Vagina (tissue), 2 donors: ENCODE measurements at regions not wholly inside any gene's neighbourhood (a gene's known extent, or its start where the extent isn't known, plus 50 kb on each side); places are given as distances from the start of the nearest gene placed in this dataset.

Experiments
- DNase-seq, 2 donors: peaks; one replicate each; pipeline ENCODE4 v3.0.0-alpha.2; 2017; ENCODE audit errors: extremely low spot score in 2 of 2
- H3K27ac ChIP-seq: fragments of 200-600 bp; sonication (generic); one replicate; pipeline ENCODE4 v1.5.1; 2019
- H3K27me3 ChIP-seq: fragments of 200-600 bp; sonication (generic); one replicate; pipeline ENCODE4 v1.5.1; 2019
- H3K36me3 ChIP-seq, 2 donors: fragments of 200-600 bp; sonication (generic); one replicate each; pipeline ENCODE4 v1.5.1; 2017 to 2019
- H3K4me1 ChIP-seq: fragments of 200-600 bp; sonication (generic); one replicate; pipeline ENCODE4 v1.5.1; 2019
- H3K4me3 ChIP-seq, 2 donors: fragments of 200-600 bp; sonication (generic); 1 replicate in 1 of 2; 2 replicates in 1 of 2; pipeline ENCODE4 v1.5.1; 2016 to 2019
- H3K9me3 ChIP-seq: fragments of 200-600 bp; sonication (generic); one replicate; pipeline ENCODE4 v1.5.1; 2019
- CTCF ChIP-seq, 3 experiments: fragments of 450-650 bp in 2 of 3; fragments of 200-600 bp in 1 of 3; sonication (generic) in 1 of 3; IDR thresholded peaks; one replicate each; pipeline ENCODE4 v1.5.1; 2017 to 2019; ENCODE audit warnings: antibody characterized with exemption in 3 of 3, mild to moderate bottlenecking in 2 of 3, moderate library complexity in 2 of 3
- POLR2A ChIP-seq, 2 donors: fragments of 450-650 bp; IDR thresholded peaks; one replicate each; pipeline ENCODE4 v1.6.1; 2017; ENCODE audit warnings: antibody characterized with exemption in 2 of 2, mild to moderate bottlenecking in 2 of 2, moderate library complexity in 2 of 2
- POLR2AphosphoS5 ChIP-seq, 2 donors: sonication (generic); formaldehyde crosslinking; IDR thresholded peaks; one replicate each; pipeline ENCODE4 v1.9.0; 2017; ENCODE audit warnings: antibody characterized with exemption in 2 of 2, mild to moderate bottlenecking in 2 of 2, low read depth in 1 of 2; ENCODE audit not compliant: insufficient read depth in 1 of 2
- intact Hi-C: fragments of 100-400 bp; cut with DNase I; formaldehyde crosslinking; loops from one replicate; pipeline ENCODE4 v1.15.1; 2023

GRCh38 chr3:153574445-153574844, 412.4 kb downstream of the RAP2B start:
- no peak for DNase-seq
- no peak overlapping the region for H3K4me3 ChIP-seq
- no peak for TF ChIP-seq POLR2AphosphoS5 (IDR thresholded peaks at IDR 0.05; ENCODE audit: insufficient read depth in 1 of 2, low read depth in 1 of 2)
- TF ChIP-seq CTCF (IDR thresholded peaks at IDR 0.05): no peak
- TF ChIP-seq POLR2A (IDR thresholded peaks at IDR 0.05): no peak

GRCh38 chr3:153577059-153577736, 415.2 kb downstream of the RAP2B start:
- no peak for DNase-seq
- Histone ChIP-seq H3K4me3 (no peak overlapping the region), H3K27ac (no peak overlapping the region), H3K36me3 (no peaks in the 10 kb centered on the region), H3K4me1 (no peaks in the 10 kb centered on the region), H3K27me3 (no peaks in the 10 kb centered on the region), H3K9me3 (no peaks in the 10 kb centered on the region)
- TF ChIP-seq POLR2AphosphoS5 (IDR thresholded peaks at IDR 0.05; ENCODE audit: insufficient read depth in 1 of 2, low read depth in 1 of 2) (no peak), CTCF (IDR thresholded peaks at IDR 0.05) (no peak), POLR2A (IDR thresholded peaks at IDR 0.05) (no peak)
- intact Hi-C loops: no loop called here

More at GRCh38 chr3:153574445-153574844, 412.4 kb downstream of the RAP2B start:
- Histone ChIP-seq H3K4me1 (no peaks in the 10 kb centered on the region), H3K27me3 (no peaks in the 10 kb centered on the region), H3K9me3 (no peaks in the 10 kb centered on the region), H3K36me3 (no peaks in the 10 kb centered on the region), H3K27ac (no peak overlapping the region)
- intact Hi-C loops: no loop called here

- Histone ChIP-seq H3K27ac (no peak overlapping the region), H3K27me3 (no peaks in the 10 kb centered on the region), H3K4me1 (no peaks in the 10 kb centered on the region), H3K36me3 (no peaks in the 10 kb centered on the region), H3K9me3 (no peaks in the 10 kb centered on the region), H3K4me3 (no peak overlapping the region)
- intact Hi-C loops: no loop called here
- DNase-seq: no peak
- TF ChIP-seq POLR2A (IDR thresholded peaks at IDR 0.05) (no peak), POLR2AphosphoS5 (IDR thresholded peaks at IDR 0.05; ENCODE audit: insufficient read depth in 1 of 2, low read depth in 1 of 2) (no peak), CTCF (IDR thresholded peaks at IDR 0.05) (no peak)
Measured at GRCh38 chr3:153578046-153578445, 416.0 kb downstream of the RAP2B start.

GRCh38 chr3:153590051-153590450, 428.0 kb downstream of the RAP2B start:
- TF ChIP-seq POLR2AphosphoS5 (IDR thresholded peaks at IDR 0.05; ENCODE audit: insufficient read depth in 1 of 2, low read depth in 1 of 2): no peak
- TF ChIP-seq CTCF (IDR thresholded peaks at IDR 0.05): no peak
- TF ChIP-seq POLR2A (IDR thresholded peaks at IDR 0.05): no peak
- no peak overlapping the region for H3K4me3 ChIP-seq
- H3K36me3 ChIP-seq: no peaks in the 10 kb centered on the region
- H3K9me3 ChIP-seq: no peaks in the 10 kb centered on the region
- DNase-seq: no peak
- H3K27me3 ChIP-seq: no peaks in the 10 kb centered on the region
- intact Hi-C loops: no loop called here
- H3K4me1 ChIP-seq: no peaks in the 10 kb centered on the region
- H3K27ac ChIP-seq: no peak overlapping the region

- no peaks in the 10 kb centered on the region for H3K4me1 ChIP-seq
- H3K27me3 ChIP-seq: no peaks in the 10 kb centered on the region
- H3K4me3 ChIP-seq: no peak overlapping the region
- no peak overlapping the region for H3K27ac ChIP-seq
- TF ChIP-seq CTCF (IDR thresholded peaks at IDR 0.05): no peak
- TF ChIP-seq POLR2A (IDR thresholded peaks at IDR 0.05): no peak
- TF ChIP-seq POLR2AphosphoS5 (IDR thresholded peaks at IDR 0.05; ENCODE audit: insufficient read depth in 1 of 2, low read depth in 1 of 2): no peak
- H3K36me3 ChIP-seq: no peaks in the 10 kb centered on the region
- DNase-seq: no peak
- H3K9me3 ChIP-seq: no peaks in the 10 kb centered on the region
- intact Hi-C loops: no loop called here
Measured at GRCh38 chr3:153591561-153592245, 429.7 kb downstream of the RAP2B start.
